ENCODE measurements at regions not wholly inside any gene's neighbourhood (a gene's known extent, or its start where the extent isn't known, plus 50 kb on each side); places are given as distances from the start of the nearest gene placed in this dataset.

DNA sequence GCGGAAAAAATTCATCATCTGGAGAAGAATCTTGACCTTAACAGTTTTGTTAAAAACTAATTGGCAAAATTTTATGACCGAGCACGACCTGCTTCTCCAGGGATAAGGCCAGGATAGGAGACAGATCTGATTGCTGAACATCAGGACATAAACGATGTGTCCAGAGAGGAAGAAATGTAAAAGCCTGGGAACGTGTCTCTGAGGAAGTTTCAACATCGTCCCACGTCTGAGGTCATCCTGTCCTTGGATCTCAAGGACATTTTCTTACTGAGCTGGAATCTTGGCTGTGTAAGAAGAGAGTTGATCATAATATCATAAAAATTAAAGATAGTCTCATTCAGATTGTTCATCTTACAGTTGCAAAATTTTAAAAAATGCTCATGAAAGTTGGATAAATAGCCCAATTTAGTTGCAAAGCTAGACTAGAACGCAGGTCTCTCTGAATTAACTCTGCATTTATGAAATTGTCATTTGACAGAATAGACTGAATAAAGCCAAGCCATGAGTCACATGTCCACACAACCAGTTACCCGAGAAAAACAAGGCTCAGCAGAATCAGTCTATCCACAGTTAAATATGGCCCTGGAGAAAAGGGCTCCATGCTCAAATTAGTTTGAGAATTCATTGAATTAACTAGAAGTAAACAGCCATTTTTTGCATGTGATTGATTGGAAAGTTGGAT lies 120.0 kb upstream of the EGFR start:
- TF ChIP-seq POLR2A (IDR thresholded peaks at IDR 0.05; ENCODE audit: low read depth, low read length): no peak
- no peak for FAIRE-seq
- DNase-seq (ENCODE audit: insufficient read length, low spot score): no peak

DNA sequence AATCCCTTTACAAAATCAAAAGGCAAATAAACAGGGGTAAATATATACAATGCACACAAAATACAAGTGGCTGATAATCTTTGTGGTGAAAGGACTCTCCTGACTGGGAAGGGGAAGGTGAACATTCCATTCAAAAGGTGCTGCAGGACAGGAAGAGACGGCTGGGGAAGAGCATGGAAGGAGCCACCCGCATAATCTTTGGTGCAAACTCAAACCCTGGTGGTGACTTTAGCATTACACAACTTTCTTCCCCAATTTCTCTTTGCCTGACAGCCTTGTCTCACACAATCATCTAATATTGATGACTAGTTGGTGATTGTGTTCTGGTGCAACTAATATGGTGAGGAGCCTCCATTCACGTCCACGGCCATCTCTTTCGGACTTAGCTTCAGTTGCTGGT lies 117.0 kb upstream of the EGFR start:
- FAIRE-seq: no peak
- DNase-seq (ENCODE audit: insufficient read length, low spot score): no peak
- no peak for TF ChIP-seq POLR2A (IDR thresholded peaks at IDR 0.05; ENCODE audit: low read depth, low read length)

DNA sequence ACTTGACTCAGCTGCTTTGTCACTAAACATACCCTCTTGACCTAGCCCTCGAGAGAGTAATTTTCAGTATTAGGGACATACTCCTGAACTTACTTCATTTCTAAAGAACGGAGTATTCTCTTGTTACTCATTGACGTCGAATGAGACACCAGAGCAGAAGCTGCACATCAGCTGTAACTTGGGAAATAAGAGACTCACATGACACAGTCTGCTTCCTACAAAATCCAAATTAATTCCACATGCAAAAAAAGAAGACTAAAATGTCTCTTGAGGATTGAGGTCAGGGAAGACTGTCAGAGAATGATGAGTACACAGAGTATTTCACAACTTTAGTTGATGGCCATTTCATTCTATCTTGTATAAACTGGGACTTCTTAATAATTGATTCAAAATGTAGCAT lies 114.7 kb upstream of the EGFR start:
- peak; percentile 84 for FAIRE-seq
- DNase-seq (ENCODE audit: insufficient read length, low spot score): peak; percentile 28
- no peak for TF ChIP-seq POLR2A (IDR thresholded peaks at IDR 0.05; ENCODE audit: low read depth, low read length)

DNA sequence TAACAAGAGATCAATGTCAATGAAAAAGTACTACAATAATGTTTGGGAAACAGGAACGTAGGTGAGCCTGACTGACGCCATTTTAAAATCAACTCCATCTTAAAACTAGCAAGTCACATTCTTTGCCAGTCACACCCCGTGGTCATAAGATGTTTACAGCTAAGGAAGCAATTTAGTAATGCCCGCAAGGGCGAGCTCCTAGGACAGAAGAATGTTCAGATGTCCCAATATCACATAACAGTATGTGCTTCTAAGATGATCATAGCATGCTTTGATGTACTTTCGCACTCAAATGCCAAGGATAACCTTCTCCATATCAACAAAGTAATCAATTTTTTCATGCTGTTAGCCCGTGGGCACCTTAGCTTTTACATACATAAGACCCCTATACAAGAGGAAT lies 113.8 kb upstream of the EGFR start:
- no peak for TF ChIP-seq POLR2A (IDR thresholded peaks at IDR 0.05; ENCODE audit: low read depth, low read length)
- DNase-seq (ENCODE audit: insufficient read length, low spot score) (no peak), FAIRE-seq (peak; percentile 57)

DNA sequence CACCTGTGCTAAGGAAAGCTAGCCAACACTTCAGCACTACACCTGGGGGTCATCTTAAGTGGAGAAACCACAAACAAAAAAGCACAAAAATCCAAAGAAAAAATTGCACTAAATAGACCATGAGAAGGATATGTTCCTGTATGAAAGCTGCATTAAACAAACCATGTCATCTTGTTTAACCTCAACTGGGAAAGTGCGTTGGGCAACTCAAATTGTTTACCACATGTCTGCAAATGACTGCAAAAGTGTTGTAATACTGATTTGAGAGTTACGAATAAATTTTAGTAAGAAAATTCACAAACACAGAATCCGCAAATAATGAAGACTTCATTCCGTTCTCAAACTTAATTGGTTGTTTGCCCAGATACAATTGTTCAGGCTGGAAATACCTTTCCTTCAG lies 111.9 kb upstream of the EGFR start:
- FAIRE-seq: no peak
- TF ChIP-seq POLR2A (IDR thresholded peaks at IDR 0.05; ENCODE audit: low read depth, low read length): no peak
- no peak for DNase-seq (ENCODE audit: insufficient read length, low spot score)

DNA sequence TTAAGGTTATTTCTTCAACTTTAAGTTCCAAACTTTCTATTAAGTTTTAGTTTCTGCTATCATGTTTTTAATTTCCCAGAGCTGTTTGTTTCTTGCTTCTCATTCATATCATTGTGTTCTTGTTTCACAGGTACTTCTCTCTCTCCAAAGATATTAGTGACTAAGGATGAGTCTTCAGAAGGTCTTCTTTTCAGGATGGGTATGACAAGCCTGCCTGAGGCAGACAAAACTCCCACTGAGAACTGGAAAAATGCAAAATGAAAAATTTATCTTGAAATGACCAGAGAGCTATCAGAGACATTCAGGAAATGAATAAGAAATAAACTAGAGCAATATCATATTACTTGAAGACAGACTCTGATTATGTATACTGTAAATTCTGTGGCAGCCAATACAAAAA lies 110.8 kb upstream of the EGFR start:
- DNase-seq (ENCODE audit: insufficient read length, low spot score) (no peak), FAIRE-seq (no peak)
- TF ChIP-seq POLR2A (IDR thresholded peaks at IDR 0.05; ENCODE audit: low read depth, low read length): no peak

DNA sequence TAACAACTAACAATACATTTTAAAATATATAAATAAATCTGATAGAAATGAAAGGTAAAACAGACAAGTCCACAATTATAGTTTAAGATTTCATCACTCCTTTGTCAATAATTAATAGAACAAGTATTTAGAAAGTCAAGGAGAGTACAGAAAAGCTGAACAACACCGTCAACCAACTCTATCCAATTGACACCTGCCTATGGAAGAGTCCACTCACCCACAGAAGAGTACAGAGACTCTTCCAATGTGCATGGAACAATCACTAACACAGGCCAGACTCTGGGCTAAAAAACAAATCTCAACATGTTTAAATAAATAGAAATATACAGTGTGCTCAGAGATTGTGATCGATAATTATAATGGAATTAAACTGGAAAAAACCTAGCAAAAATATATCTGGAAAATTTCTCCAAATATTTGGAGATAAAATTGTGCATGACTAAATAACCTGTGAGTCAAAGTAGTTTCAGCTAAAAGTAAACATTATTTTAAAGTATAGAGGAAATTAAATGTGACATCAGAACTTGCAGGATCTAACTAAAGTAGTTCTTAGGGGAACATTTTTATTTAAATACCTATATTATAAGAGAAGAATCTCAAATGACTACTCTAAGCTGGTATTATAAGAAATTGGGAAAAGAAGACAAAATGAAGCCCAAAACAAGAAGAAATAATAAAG lies 109.9 kb upstream of the EGFR start:
- DNase-seq (ENCODE audit: insufficient read length, low spot score): no peak
- TF ChIP-seq POLR2A (IDR thresholded peaks at IDR 0.05; ENCODE audit: low read depth, low read length): no peak
- FAIRE-seq: no peak

DNA sequence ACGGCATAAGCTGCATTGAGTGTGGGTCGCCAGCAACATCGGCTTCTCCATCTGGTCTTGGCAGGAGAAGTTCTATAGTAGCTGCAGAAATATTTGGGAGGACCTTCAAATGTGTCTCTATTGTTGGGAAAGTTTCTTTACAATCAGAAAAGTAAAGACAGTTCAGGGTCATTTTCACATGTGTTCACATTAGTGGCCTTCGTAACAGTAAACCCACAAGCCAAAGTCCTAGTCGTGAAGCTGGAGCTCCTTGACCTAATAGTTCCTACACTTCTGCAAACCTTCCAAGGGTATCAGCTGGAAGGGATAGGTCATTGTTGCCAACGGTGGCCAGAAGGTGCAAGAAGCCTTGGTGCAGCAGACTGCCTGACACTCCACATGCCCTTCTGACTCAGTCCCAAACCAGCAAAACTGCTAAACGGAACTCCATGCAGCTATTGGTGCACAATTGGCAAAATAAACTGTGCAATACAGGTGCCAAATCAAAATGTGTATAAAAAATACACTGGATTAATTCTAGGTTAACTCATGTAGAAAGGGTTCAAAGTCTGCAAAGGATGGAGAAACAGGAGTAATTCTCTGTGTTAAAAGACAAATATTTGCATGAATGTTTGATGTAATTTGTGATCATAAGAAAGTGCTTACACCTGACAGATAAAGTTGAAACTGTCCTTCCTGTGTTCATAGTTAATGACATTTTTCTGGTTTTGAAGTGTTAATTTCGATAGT lies 102.8 kb upstream of the EGFR start:
- peak; percentile 69 for FAIRE-seq
- no peak for TF ChIP-seq POLR2A (IDR thresholded peaks at IDR 0.05; ENCODE audit: low read depth, low read length)
- DNase-seq (ENCODE audit: insufficient read length, low spot score): no peak

DNA sequence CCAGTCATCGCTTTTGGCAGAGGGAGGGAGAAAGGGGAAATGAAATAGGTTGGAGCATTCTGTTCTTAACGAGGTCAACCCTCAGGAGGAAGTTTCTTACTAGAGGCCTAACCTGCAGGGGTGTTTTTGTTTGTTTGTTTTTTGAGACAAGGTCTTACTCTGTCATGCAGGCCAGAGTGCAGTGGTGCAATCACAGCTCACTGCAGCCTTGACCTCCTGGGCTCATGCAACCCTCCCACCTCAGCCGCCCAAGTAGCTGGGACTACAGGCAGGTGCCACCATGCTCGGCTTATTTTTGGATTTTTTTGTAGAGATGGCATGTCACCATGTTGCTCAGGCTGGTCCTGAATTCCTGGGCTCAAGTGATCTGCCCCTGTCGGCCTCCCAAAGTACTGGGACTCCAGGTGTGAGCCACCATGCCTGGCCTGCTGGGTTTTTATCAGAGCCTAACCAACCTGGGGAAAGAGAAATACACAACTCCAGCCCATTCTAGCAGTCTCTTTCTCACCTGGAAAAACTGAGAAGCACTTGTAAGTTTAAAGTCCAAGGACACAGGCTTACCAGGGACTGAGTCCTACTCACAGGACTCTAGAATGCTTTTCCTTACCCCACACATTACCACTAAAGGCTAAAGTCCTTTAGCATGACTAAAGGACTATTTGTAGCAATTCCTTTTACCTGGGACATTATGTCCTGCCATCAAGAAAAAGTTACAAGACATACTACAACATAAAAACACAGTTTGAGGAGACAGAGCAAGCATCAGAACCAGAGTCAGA lies 101.0 kb upstream of the EGFR start:
- DNase-seq (ENCODE audit: insufficient read length, low spot score): no peak
- FAIRE-seq: no peak
- TF ChIP-seq POLR2A (IDR thresholded peaks at IDR 0.05; ENCODE audit: low read depth, low read length): no peak

DNA sequence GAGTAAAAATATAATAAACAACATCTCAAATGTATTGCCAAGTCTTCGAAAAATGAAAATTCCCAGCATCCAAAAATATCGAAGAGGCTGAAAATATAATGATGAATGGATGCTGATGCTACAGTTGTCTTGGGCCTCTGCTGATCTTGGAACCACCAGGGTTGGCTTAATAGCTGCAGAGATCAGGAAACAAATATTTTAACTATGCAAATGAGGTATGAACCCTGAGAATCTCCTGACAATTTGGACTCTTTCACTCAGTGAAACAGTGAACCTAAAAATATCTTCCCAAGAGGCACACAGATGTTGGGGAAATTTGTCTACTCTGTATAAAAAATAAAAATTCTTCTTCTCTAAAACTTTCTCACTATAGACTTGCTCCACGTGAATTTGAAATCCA lies 97.7 kb upstream of the EGFR start:
- TF ChIP-seq POLR2A (IDR thresholded peaks at IDR 0.05; ENCODE audit: low read depth, low read length): no peak
- DNase-seq (ENCODE audit: insufficient read length, low spot score) (no peak), FAIRE-seq (peak; percentile 20)

DNA sequence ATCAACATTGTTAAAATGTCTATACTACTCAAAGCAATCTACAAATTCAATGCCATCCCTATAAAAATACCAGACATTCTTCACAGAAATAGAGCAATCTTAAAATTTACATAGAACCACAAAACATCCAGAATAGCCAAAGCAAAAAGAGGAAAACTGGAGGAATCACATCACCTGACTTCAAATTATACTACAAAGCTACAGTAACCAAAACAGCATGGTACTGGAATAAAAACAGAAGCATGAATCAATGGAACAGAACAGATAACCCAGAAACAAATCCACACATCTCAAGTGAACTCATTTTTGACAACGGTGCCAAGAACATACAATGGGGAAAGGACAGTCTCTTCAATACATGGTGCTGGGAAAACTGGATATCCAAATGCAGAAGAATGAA lies 87.3 kb upstream of the EGFR start:
- no peak for TF ChIP-seq POLR2A (IDR thresholded peaks at IDR 0.05; ENCODE audit: low read depth, low read length)
- FAIRE-seq (no peak), DNase-seq (ENCODE audit: insufficient read length, low spot score) (no peak)

DNA sequence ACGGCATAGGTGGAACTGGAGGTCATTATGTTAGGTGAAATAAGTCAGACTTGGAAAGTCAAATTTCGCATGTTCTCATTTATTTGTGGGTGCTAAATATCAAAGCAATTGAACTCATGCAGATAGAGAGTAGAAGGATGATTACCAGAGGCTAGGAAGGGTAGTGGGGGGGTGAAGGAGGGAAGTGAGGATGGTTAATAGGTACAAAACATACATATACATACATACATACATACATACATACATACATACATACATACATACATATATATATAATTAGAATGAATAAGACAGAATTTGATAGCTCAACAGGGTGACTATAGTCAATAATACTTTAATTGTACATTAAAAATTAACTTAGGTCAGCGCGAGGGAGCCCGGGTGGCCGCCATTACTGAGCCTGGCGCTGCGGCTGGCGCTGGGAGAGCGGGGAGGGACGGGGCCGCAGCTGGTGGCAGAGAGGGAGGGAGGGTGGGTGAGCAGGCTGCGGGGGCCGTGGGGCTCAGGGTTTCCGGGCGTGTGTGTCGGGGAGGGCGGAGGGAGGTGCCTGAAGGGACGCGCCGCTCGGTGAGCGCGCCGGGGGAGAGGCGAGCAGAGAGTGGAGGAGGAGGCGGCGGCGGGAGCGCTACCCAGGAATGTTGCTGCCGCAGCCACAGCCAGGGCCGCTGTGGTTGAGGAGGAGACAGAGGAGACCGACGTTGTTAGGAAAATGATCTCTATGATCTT lies 85.8 kb upstream of the EGFR start:
- FAIRE-seq (peak; percentile 99), DNase-seq (ENCODE audit: insufficient read length, low spot score) (peak; percentile 97)
- peak; percentile 72 for TF ChIP-seq POLR2A (IDR thresholded peaks at IDR 0.05; ENCODE audit: low read depth, low read length)

DNA sequence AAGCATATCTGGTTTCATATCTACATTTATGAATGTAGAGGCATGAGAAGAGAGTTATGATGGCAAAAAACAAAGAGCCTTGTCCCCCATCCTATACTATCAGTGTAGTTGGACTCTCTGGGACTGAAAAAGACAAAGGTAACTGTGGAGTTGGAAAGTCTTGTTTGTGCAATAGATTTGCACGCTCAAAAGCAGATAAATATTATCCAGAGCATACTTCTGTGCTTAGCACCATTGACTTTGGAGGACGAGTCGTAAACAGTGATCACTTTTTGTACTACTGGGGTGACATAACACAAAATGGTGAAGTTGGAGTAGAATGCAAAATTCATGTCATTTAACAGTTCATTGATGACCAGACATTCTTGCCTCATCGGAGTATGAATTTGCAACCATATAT lies 85.2 kb upstream of the EGFR start:
- no peak for TF ChIP-seq POLR2A (IDR thresholded peaks at IDR 0.05; ENCODE audit: low read depth, low read length)
- no peak for DNase-seq (ENCODE audit: insufficient read length, low spot score)
- FAIRE-seq: no peak
